ENCODE measurements at regions not wholly inside any gene's neighbourhood (a gene's known extent, or its start where the extent isn't known, plus 50 kb on each side); places are given as distances from the start of the nearest gene placed in this dataset.

GRCh38 chr14:78083837-78084236 lies 86.3 kb upstream of the NRXN3 start:
- no peaks in the 10 kb centered on the region for H3K36me3 ChIP-seq (ENCODE audit: control insufficient read depth in 4 of 4, insufficient read depth in 3 of 4, low read depth in 1 of 4, low read length in 3 of 4)
- no peak overlapping the region for H3K9ac ChIP-seq (ENCODE audit: low read depth in 1 of 2, low read length in 2 of 2)
- H3K9me3 ChIP-seq (ENCODE audit: control insufficient read depth in 4 of 4, low read length in 3 of 4): no peaks in the 10 kb centered on the region
- TF ChIP-seq MAX (IDR thresholded peaks at IDR 0.05) (no peak), YY1 (IDR thresholded peaks at IDR 0.05) (no peak), HNF4A (conservative IDR thresholded peaks at IDR 0.05) (no peak), RXRA (IDR thresholded peaks at IDR 0.05) (no peak), RAD21 (IDR thresholded peaks at IDR 0.05) (no peak), JUND (IDR thresholded peaks at IDR 0.05) (no peak), REST (IDR thresholded peaks at IDR 0.05) (no peak), NR2F2 (IDR thresholded peaks at IDR 0.05) (no peak), FOXA1 (IDR thresholded peaks at IDR 0.05) (no peak), HNF4G (IDR thresholded peaks at IDR 0.05) (no peak), EGR1 (IDR thresholded peaks at IDR 0.05; ENCODE audit: low read depth in 2 of 2) (no peak), ZBTB33 (IDR thresholded peaks at IDR 0.05) (no peak), TAF1 (conservative IDR thresholded peaks at IDR 0.05) (no peak), SP1 (IDR thresholded peaks at IDR 0.05) (no peak), ATF3 (IDR thresholded peaks at IDR 0.05) (no peak), CTCF (IDR thresholded peaks at IDR 0.05; ENCODE audit: low read depth, low read length, missing input control) (no peak)
- H3K27ac ChIP-seq (ENCODE audit: low read depth in 1 of 2, low read length in 2 of 2): no peak overlapping the region
- peaks cover 0 to 4% (median 0%) of the 10 kb centered on the region in 4 donors for H3K27me3 ChIP-seq (ENCODE audit: control insufficient read depth in 4 of 4, insufficient read depth in 4 of 4, low read length in 3 of 4)
- DNase-seq (ENCODE audit: low spot score): no peak
- H3K4me3 ChIP-seq (ENCODE audit: low read depth in 1 of 3, low read length in 3 of 3): no peak overlapping the region
- no peaks in the 10 kb centered on the region for H3K4me1 ChIP-seq (ENCODE audit: control insufficient read depth in 4 of 4, insufficient read depth in 4 of 4, low read length in 3 of 4)

GRCh38 chr14:78086342-78086741 lies 83.8 kb upstream of the NRXN3 start:
- 49% methylated on average over 4 of the region's 4 CpGs for WGBS
- Histone ChIP-seq H3K27ac (ENCODE audit: low read depth in 1 of 2, low read length in 2 of 2) (no peak overlapping the region), H3K27me3 (ENCODE audit: control insufficient read depth in 4 of 4, insufficient read depth in 4 of 4, low read length in 3 of 4) (peaks cover 0 to 4% (median 0%) of the 10 kb centered on the region in 4 donors), H3K9me3 (ENCODE audit: control insufficient read depth in 4 of 4, low read length in 3 of 4) (no peaks in the 10 kb centered on the region), H3K4me3 (ENCODE audit: low read depth in 1 of 3, low read length in 3 of 3) (no peak overlapping the region), H3K4me1 (ENCODE audit: control insufficient read depth in 4 of 4, insufficient read depth in 4 of 4, low read length in 3 of 4) (no peaks in the 10 kb centered on the region), H3K36me3 (ENCODE audit: control insufficient read depth in 4 of 4, insufficient read depth in 3 of 4, low read depth in 1 of 4, low read length in 3 of 4) (no peaks in the 10 kb centered on the region), H3K9ac (ENCODE audit: low read depth in 1 of 2, low read length in 2 of 2) (no peak overlapping the region)
- no peak for DNase-seq (ENCODE audit: low spot score)
- TF ChIP-seq EGR1 (IDR thresholded peaks at IDR 0.05; ENCODE audit: low read depth in 2 of 2) (no peak), JUND (IDR thresholded peaks at IDR 0.05) (no peak), TAF1 (conservative IDR thresholded peaks at IDR 0.05) (no peak), ATF3 (IDR thresholded peaks at IDR 0.05) (no peak), SP1 (IDR thresholded peaks at IDR 0.05) (no peak), NR2F2 (IDR thresholded peaks at IDR 0.05) (no peak), RXRA (IDR thresholded peaks at IDR 0.05) (no peak), FOXA1 (IDR thresholded peaks at IDR 0.05) (no peak), MAX (IDR thresholded peaks at IDR 0.05) (no peak), CTCF (IDR thresholded peaks at IDR 0.05; ENCODE audit: low read depth, low read length, missing input control) (no peak)
